Dermis microvascular lymphatic vessel endothelial cell (primary cell): ENCODE measurements at regions not wholly inside any gene's neighbourhood (a gene's known extent, or its start where the extent isn't known, plus 50 kb on each side); places are given as distances from the start of the nearest gene placed in this dataset.
A peak's percentile ranks its signal among the peaks of the same experiment; 100 is the strongest.

Experiments used
- DNase-seq, 2 donors: peaks; one replicate each; pipeline versions ENCODE4 v3.0.0 to v3.0.0-alpha.2; 2010; ENCODE audit warnings: low read depth in 2 of 2

- peak in 1 of 2 donors; percentile 92 for DNase-seq
These were observed 626.1 kb downstream of the DHX35 start for GRCh38 chr20:39588148-39588757.

- DNase-seq, result peak in 1 of 2 donors; percentile 75
These were observed 618.9 kb downstream of the DHX35 start for GRCh38 chr20:39581034-39581433.

DNA sequence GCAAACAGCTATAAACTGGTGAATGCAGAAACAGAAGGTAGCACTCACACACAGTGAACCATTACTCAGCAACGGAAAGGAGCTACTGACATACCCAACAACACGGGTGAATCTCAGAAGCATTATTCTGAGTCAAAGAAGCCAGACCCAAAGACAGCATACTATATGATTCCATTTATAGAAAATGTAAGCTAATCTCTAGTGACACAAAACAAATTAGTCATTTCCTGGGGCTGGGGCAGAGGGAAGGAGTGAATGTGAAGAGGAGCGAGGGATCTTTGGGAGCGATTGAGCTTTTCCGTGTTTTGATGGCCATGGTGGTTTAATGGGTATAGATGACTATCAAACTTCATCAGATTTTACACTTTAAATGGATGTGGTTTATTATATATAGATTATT is 614.6 kb downstream of the DHX35 start:
- peak in 1 of 2 donors; percentile 18 for DNase-seq

- peak; percentile 37 to 68 for DNase-seq
These were observed 611.9 kb downstream of the DHX35 start for GRCh38 chr20:39574061-39574460.

- no peak for DNase-seq
These were observed 609.0 kb downstream of the DHX35 start for GRCh38 chr20:39571171-39571570.

GRCh38 chr20:39568109-39568508 is 606.0 kb downstream of the DHX35 start:
- no peak for DNase-seq

DNA sequence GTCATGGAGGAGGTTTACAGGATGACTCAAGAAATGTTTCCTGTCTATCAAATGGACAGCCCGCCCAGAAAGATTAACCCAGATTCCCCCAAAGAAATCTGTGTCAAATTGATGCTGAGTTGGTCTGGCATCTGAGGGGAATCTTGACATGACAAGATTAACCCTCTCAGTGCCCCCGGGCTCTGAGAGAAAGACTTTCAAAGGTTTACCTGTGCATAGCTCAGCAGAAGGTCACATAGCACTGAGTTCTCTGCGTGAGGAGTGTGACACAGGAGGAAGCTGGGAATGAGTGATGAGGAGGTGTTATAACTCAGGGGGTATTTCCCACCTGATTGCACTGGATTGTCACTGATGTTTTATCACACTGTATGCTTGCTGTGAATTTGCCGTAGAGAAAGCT is 601.2 kb downstream of the DHX35 start:
- no peak for DNase-seq

GRCh38 chr20:39554341-39554740 is 592.2 kb downstream of the DHX35 start:
- DNase-seq, result no peak

- no peak for DNase-seq
These were observed 591.0 kb downstream of the DHX35 start for GRCh38 chr20:39553120-39553519.

GRCh38 chr20:39549733-39550132 is 587.6 kb downstream of the DHX35 start:
- no peak for DNase-seq

- no peak for DNase-seq
These were observed 585.6 kb downstream of the DHX35 start for GRCh38 chr20:39547546-39548408.

DNA sequence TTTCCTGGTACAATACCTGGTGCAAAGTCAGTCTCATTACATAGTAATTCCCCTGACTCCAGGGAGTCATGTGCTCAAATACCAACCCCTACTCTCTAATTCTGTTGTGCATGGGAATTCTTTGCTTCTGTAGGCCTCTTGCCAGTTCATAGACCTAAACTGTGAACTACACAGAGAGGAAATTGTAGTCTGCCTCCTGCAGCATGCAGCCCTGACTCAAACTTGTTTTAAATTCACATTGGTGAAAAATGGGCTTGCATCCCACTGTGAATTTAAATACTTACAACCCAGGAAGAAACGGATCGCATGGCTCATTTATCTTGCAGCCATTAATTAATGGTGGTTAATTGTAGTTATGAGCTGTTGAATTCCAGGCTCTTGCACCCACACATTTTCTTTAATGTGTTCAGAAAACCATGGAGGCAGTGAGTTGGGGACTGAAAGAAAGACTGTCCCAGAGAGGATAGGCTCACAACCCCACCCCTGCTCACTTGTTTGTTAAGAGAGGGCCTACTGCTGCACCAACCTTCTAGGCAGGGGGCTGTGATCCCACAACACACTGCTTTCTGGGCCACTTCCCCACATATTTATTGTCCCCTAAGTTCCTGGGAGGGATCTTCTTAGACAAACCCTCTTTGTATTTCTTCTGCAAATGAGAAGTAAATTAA is 579.1 kb downstream of the DHX35 start:
- DNase-seq, result no peak

DNA sequence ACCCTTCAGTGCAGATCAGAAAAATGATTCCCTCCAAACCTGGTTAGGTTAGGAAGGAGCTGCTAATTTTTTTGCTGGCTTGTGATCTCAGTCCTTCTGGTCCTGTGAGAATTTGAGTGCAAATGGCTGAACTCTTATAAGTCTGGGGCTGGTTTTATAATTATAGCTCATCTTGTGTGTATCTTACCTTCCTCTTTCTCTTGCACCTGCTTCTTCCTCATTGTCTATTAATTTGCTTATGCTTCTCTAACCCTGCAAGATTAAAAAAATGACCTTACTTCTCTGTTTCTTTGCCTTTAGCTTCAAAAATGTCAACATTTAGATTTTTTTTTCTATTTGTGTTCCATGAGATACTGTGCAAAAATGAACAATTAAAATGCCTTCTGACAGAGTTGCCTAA is 576.2 kb downstream of the DHX35 start:
- no peak for DNase-seq

DNA sequence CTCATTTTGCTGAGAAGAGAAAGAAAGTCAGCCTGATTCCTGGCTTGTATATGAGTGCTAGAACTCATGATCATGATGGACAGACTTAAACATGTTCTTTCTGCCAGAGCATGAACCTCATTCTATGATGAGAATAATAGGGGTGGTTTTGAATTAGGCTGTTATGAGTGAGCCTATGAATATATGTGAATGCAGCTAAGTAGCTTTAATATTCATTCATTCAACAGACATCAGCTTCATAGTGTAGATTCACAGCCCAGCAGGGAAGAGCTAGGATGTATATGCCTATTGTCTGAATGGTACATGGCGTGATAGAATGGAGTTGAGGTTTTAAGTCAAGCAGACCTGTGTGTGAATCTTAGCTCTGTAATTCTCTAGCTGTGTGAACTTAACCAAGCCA is 573.2 kb downstream of the DHX35 start:
- DNase-seq, result no peak

GRCh38 chr20:39534846-39535245 is 572.7 kb downstream of the DHX35 start:
- no peak for DNase-seq

GRCh38 chr20:39533858-39534257 is 571.7 kb downstream of the DHX35 start:
- DNase-seq, result no peak

DNA sequence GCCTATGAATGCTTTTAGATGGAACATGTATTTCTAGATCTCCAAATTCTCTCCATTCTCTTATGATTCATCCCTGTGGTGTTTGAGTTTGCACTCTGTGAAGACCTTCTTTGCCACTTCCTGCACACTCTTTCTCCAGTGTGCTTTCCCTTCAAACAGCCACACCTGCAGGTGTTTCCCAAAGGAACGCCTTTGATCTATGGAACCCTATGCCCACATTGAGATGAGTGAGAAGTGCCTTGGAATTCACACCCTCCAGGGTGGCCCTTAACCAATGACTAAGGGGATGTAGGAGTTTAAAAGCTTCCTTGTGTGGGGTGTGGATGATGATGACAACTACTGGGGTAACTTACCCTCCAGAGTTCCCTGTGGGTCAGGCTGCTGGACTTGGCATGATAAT is 570.1 kb downstream of the DHX35 start:
- DNase-seq, result no peak

DNA sequence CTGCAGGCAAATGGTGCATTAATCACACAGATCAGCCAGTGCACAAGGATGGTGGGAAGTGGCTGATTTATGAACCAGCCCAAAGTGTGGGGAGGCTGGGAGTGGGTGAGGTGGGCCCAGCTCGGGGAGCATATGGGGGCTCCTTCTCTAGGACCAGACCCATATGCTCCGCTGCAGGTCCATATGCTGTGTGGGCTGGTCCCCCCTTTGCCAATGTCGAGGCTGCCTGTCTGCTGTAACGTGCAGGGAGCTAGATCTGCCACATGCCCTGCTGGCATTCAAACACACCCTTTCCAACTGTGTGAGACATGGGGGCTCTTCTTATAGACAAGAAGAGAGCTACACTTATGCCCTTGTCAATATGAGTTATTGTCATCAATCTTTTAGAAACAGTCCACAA is 566.3 kb downstream of the DHX35 start:
- DNase-seq, result no peak

DNA sequence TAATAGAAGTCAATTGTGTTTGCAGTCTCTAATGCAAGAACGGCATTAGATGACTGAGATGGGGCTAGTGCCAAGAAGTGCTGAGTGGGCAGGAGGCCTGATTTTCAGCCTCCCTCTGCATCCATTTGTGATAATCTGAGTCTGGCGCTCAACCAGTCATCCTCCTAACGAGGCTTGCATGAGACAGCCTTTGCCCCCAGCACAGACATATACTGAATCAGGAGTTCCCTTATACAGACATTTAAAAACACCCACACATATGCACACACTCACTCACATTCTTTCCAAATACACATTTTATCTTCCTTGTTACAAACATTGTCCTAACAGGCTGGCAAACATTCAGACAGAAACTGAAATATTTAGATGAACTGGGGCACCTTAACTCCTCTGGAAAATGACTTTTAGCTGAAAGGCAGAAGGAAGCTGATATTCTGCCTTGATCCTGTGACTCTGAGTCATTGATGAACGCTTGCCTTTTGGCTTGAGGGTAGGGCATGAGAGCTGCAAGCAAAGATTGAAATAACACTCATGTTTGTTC is 562.3 kb downstream of the DHX35 start:
- DNase-seq, result peak in 1 of 2 donors; percentile 13

DNA sequence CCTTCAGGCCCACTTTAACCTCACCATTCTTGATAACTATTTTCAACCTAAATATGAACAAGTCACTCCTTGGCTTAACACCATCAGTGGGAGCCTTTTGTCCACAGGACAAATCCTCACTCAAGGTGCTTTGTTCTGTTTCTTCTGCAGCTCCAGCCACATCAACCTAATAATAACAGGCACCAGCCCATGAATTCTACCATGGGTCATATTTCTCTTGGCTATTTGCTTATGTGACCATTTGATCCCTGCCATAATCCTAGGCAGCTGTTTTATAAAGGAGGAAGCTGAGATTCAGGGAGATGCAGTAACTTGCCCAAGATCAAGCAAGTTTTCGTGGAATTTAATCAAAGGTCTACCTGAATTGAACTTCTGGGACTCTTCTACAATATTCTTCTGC is 561.3 kb downstream of the DHX35 start:
- no peak for DNase-seq

- no peak for DNase-seq
These were observed 556.5 kb downstream of the DHX35 start for GRCh38 chr20:39518654-39519053.

DNA sequence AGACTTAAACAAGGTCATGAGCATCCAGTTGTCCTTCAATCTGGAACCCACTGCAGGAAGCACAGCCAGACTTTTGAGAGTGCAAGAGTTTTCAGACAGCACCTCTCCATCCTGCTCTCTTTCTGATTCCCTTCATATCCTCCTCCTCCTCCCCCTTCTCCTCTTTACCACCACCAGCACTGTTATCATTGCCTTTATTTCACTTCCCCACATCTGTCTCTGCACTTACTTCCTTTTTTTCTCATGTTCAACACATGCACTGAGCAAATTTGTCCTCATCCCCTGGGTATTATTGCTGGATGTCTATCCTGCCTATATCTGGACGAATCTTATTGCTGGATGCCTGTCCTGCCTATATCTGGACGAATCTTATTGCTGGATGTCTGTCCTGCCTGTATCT is 554.8 kb downstream of the DHX35 start:
- DNase-seq, result no peak
